GM21447 (cell line): ENCODE measurements at regions not wholly inside any gene's neighbourhood (a gene's known extent, or its start where the extent isn't known, plus 50 kb on each side); places are given as distances from the start of the nearest gene placed in this dataset.
"Not testable (repeated sequence)": the region's sequence is repeated elsewhere in the genome, so short reads cannot be mapped to it uniquely, and the experiment has no call there.

Source experiments
- ATAC-seq: cut with Tn5 transposase; IDR thresholded peaks from one replicate; pipeline ENCODE4 v1.9.1; 2021; ENCODE audit not compliant: unreplicated experiment

DNA sequence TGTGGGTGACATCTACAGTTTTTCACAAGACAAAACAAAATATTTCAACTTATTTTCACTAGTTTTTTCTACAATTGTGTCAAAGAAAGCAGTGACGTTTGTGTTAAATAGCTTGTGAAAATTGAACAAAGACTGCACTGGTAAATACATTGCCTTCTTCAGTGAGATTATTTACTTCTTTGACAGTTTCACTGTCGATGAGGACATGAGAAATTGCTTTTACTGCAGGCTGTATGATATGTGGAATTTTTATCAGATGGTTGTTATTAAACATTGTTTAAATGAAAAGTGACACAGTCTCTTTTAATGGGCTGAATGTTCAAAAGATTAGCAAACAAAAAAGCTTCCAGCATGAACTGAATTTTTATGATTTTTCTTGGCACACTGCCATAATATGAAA lies 773.9 kb upstream of the CADM2 start:
- ATAC-seq: no peak

DNA sequence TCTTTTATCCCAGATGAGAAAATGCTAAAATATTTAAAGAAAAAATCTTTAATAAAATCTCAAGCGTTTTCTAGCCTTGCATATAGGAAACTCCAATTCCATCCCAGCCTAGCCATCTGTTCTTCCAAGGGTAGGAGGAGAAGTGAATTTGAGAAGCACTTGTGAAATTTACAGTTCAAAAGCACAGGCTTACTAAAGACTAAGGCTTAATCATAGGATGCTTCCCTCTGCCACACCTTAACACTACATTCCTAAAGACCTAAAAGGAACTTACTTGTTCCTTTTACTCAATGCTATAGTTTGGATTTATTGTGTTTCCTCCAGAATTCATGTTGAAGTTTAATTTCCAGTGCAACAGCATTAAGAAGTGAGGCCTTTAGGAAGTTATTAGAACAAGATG lies 764.8 kb upstream of the CADM2 start:
- ATAC-seq: no peak

DNA sequence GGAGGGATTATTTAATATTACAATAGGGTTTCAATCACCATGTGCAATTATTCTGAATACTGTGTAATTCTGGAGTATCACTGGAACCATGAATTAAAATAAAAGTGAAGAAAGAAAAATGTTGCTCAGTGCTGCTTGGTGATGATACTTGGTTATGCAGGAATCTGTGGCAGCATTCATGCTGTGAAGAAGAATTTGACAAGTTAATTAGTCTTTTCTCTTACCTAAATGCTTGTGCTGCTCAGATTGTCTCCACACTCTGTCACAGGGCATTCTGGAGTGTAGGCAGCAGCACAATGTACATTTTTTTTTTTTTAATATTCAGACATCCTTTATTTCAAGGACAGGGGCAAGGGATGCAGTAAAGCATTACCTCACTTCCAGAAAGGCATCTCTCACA lies 749.3 kb upstream of the CADM2 start:
- no peak for ATAC-seq

DNA sequence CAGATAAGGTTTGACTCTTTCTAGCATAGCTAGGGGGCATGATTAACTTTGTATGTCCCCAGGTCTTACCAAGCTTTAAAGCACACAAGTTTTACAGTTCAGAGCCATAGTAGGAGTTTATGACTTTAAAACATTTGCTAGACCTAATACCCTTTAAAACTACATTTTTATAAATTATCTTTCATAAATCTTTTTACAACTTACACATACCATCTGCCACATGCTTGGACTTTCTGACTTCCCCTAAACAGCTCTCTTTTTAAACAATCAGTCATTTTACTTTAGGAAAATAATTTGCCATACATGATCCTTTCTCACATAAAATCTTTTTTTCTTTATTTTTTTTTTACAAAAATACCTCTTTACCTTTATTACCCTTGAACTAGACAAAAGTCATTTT lies 735.3 kb upstream of the CADM2 start:
- ATAC-seq: no peak

DNA sequence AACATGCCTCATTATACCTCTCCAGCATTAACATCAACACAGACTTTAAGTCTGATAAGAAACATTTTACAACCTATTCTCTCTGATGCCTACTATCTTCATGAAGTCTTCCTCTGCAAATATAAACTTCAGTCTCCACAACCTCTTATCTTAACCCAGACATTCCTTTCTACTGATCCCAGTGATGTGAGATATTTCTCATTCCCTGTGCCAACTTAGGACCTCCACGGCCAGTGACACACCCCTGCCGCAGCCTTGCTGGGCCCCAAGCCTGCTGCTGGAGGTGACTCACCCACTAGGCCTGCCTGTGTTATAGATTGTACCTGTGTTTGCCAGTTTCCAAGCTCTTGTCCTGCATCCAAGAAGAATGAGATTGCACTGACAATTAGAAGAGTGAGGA lies 734.5 kb upstream of the CADM2 start:
- ATAC-seq: no peak

DNA sequence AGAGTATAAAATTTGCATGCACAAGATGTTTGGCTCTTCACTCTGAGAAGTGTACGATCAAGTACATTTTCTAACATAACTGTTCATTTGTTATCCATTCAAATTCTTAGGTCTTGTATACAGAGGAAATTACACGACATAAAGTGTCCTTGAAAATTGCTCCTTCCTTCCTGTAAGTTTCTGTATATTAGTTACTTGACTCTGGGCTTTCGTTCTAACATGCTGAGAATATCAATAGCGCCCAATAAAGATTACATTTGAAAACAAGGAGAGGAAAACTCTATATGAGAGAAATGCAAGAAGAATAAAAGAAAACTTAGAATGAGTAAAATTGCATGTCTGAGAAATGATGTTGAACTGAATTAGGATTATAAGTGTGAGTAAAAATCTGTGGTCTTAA lies 722.5 kb upstream of the CADM2 start:
- no peak for ATAC-seq

DNA sequence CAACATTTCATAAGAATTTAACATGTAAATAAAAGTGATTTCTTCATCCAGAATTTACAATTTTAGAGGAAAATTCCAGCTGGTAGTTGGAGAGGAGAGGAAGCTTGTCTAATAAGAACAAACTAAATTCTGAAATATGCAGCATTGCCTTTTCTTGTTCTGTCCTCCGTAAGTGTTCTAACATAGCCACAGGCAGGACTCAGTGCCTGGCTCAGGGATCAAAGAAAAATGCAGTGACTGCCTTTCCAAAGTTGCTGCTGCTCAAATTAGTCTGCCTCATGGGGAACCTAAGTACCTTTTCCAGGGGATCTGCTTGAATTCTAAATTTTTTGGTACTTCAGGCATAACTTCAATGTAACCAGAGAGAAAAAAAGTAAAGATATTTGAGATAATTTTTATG lies 713.0 kb upstream of the CADM2 start:
- ATAC-seq: no peak

DNA sequence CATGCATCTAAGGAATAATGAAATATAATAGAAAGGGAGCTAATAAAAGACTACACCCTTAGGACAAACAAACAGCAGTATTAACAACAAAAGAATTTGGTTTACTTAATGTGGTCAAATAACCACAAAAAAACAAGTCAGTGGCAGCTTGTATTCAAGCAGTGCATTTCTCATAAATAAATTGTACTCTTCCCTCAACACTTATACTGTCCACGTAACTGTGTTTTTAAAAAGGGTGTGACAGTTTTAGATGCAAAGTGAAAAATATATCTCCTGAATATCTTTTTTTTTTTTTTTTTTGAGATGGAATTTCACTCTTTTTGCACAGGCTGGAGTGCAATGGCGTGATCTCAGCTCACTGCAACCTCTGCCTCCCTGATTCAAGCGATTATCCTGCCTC lies 698.2 kb upstream of the CADM2 start:
- no peak for ATAC-seq

DNA sequence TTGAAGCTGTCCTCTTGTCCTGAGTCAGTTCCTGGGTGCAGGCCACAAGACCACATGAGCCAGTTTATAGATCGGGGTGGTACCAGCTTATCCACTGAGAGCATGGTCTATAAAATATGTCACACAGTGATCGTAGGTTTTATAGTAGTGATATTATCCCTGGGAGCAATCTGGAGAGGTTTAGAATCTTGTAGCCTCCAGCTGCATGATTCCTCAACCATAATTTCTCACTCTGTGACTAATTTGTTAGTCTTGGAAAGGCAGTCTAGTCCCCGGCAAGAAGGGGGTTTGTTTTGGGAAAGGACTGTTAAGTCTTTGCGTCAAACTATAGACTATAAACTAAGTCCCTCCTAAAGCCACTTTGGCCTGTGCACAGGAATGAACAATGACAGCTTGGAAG lies 693.0 kb upstream of the CADM2 start:
- ATAC-seq: no peak

DNA sequence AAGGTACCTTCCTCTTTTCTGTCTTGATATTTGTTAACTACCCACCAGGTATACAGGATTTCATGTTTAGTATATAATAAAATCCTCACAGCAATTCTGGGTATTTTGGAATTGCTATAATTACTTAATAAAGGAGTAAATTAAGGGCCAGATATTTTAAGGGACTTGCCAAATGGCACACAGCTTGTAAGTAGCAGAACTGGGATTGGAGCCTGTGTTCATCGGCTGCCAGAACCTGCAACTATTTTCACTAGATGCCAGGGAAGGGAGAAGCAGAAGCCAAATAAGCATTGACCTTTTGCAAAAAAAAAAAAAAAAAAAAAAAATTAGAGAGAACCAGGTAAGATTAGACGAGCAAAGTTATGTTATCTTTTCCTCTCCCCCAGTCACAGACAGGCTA lies 683.3 kb upstream of the CADM2 start:
- ATAC-seq: no peak

DNA sequence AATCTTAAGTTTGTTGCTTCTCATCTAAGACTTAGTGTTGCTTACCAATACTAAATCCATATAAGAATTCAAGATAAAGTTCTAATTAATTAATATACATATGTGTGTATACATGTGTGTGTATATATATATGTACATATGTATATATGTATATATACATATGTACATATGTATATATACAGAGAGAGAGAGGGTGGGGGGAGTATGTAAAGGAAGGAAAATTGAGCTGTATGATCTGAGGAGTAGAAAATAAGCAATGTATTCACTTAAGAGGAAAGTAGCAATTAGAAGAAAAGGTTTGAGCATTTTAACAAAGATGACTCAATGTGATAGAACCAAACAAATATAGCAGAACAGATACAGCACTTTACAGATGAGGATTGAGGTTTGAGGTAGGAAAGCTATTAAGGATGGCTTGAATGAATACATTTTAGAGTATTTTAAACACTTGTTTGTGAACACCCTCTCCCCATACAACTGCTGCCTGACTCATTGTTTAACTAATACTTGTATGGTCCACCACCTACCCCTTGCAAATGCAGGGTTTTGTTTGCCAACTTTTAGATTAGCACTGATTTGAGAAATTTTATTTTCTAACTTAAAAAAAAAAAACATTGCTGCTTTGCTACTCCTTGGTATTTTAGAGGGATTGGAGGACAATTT lies 681.1 kb upstream of the CADM2 start:
- ATAC-seq: no peak

DNA sequence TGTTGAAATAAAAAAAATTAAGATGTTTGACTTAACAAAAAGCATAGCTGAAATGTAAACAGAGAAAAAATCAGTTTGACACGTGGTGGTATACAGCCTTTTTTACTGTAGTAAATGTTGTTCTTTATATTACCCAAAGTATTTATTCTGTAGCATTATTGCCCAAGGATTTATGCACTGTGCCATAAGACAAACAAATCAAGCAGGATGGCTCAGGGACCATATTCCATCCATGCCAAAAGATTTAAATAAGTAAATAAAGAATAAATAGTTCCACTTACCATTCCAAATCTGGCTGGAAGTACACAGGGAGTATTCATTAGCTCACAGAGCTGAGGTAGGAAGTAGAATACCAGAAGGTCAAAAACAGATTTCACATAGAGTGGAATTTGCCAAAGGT lies 666.7 kb upstream of the CADM2 start:
- no peak for ATAC-seq

DNA sequence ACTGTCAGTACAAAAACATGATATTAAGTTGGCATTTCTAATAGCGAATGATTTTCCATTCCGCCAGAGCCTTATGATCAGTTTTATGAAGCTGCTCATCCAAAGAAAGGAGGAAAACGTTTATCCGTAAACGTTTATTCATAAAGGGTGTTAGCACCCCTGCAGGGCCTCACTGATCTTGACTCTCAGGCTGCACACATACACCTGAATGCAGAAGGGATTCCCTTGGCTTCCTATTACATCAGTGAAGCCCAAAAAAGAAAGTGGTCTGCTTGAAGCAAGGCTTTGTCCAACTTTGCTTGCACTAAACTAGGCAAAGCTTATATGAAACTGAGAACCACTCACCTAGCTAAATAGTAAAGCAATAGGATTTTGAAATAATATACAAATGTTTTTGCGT lies 659.5 kb upstream of the CADM2 start:
- no peak for ATAC-seq

DNA sequence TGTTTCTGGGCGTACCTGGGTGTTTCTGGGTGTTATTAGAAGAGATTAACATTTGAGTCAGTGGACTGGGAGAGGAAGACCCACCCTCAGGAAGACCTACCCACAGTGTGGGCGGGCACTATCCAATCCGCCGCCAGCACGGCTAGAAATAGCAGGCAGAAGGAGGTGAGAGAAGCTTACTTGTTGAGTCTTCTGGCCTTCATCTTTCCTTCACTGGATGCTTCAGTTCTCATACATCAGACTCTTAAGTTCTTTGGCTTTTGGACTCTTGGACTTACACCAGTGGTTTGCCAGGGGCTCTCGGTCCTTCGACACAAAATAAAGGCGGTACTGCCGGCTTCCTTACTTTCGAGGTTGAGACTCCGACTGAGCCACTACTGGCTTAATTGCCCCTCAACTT lies 654.6 kb upstream of the CADM2 start:
- ATAC-seq: no peak

DNA sequence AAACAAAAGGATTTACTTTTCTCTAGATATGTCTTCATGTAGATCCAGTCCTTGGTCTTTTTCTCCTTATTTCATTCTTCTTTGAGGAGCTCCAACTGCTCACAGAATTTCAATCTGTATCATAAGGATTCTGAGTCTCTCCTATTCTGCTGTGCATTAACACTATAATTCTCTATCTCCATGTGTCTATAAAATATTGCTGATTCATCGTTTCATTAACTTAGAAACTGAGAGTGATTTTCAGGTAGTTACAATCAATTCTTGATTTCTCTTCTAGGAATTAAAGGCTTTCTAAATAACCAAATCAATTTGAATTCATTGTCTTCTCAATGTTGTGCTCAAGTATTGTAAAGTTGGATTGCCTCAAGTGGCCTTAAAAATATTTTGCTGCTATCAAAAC lies 651.5 kb upstream of the CADM2 start:
- no peak for ATAC-seq

DNA sequence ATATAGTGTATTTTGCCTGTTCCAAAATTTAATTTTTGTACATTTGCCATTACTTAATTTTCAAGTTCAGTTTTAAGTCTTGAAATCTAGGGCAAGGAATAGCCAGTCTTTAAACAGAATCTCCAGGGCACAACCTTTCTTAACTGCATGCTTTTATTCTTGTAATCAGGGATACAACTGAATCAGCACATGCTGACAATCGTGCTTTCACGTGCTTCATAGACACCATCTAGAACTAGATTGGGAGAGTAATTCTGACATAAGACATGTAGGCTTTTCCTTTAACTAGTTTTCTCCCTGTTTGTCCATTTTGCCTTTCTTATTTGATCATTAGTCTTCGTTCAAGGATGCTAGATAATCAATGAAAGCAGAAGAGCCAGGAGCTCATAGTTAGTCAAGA lies 650.4 kb upstream of the CADM2 start:
- ATAC-seq: no peak

DNA sequence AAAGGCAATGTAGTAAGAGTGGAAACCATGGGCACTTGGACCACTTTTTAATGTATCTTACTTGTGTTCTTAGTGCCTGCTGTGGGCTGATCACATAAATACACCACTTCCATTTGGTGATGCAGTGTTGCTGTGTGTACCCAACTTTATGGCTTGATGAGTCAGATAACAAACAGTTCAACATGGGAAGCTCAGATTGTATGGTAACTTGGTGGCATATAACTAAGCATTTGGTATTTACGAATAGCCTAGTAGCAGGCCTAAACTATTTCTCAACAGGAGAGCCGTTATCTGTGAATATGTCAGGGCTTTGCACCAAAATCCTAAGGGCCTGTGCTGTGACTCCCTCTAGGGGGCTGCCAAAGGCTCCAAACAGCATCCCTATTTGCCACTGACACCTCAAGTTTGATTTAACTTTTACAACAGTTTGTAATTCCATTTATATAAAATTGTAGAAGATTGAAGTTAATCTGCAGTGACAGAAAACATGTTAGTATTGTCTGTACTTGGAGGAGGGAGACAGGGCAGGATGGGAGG lies 640.4 kb upstream of the CADM2 start:
- ATAC-seq: no peak

DNA sequence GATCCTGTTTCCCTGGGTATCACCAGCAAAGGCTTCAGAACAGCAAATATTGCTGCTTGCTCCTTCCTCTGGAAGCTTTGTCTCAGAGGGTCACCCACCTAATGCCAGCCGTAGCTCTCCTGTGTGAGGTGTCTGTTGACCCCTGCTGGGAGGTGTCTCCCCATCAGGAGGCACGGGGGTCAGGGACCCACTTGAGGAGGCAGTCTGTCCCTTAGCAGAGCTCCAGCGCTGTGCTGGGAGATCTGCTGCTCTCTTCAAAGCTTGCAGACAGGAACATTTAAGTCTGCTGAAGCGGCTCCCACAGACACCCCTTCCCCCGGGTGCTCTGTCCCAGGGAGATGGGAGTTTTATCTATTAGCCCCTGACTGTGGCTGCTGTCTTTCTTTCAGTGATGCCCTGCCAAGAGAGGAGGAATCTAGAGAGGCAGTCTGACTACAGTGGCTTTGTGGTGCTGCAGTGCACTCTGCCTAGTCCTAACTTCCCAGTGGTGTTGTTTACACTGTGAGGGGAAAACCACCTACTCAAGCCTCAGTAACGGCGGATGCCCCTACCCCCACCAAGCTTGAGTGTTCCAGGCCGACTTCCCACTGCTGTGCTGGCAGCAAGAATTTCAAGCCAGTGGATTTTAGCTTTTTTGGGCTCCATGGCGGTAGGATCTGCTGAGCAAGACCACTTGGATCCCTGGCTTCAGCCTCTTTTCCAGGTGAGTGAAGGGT lies 593.1 kb upstream of the CADM2 start:
- not testable (repeated sequence) for ATAC-seq
